ENCODE measurements at regions not wholly inside any gene's neighbourhood (a gene's known extent, or its start where the extent isn't known, plus 50 kb on each side); places are given as distances from the start of the nearest gene placed in this dataset.
A peak's percentile ranks its signal among the peaks of the same experiment; 100 is the strongest.

DNA sequence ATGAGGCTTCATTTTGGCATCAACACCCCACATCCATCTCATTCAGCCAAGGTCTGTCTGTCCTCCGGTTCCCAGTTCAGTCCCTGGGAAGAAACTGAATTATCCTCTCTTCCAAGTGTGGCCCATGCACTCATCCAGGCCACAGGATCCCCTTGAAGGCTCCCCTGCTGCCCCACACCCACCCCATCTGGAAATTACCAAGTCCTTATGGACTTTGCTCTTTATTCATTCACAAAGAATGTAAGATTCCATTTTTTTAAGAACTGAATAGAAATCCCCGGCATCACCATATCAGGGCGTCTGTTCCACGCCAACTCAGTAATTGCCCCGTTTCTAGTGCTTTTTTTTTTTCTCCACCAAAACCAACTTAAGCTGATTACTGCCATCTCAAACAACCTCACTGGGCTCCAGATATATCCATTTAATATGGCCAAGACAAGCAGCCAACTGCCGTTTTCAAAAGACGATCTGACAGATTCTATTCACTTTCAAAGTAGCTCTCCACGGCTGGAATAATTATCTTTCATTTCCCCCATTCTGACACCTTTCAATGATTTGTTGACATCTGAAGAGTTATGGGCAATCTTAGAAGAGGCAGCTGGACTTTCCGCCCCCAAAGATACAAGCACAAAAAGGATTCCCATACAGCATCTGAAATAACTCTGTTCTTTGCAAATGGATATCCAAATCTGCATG is 55.9 kb downstream of the OLIG1 start:
- Histone ChIP-seq H3K27me3 (peaks cover 0 to 5% (median 0%) of the 10 kb centered on the region in 4 donors), H3K36me3 (no peaks in the 10 kb centered on the region), H3K9me3 (no peaks in the 10 kb centered on the region), H3K4me1 (no peaks in the 10 kb centered on the region), H3K4me3 (no peak overlapping the region), H3K27ac (no peak overlapping the region)
- TF ChIP-seq, protein P1, sequence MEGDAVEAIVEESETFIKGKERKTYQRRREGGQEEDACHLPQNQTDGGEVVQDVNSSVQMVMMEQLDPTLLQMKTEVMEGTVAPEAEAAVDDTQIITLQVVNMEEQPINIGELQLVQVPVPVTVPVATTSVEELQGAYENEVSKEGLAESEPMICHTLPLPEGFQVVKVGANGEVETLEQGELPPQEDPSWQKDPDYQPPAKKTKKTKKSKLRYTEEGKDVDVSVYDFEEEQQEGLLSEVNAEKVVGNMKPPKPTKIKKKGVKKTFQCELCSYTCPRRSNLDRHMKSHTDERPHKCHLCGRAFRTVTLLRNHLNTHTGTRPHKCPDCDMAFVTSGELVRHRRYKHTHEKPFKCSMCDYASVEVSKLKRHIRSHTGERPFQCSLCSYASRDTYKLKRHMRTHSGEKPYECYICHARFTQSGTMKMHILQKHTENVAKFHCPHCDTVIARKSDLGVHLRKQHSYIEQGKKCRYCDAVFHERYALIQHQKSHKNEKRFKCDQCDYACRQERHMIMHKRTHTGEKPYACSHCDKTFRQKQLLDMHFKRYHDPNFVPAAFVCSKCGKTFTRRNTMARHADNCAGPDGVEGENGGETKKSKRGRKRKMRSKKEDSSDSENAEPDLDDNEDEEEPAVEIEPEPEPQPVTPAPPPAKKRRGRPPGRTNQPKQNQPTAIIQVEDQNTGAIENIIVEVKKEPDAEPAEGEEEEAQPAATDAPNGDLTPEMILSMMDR (IDR thresholded peaks at IDR 0.05): no peak
- intact Hi-C loops (cut with DNase I): loop anchor here in 1 of 3 donors (10.0 kb wide), 1 partner anchor 181 kb away; no protein-coding TSS in a partner anchor
- no peak for DNase-seq
- no peak for FAIRE-seq
- ATAC-seq: peak in 1 of 4 donors; percentile 32
- 62 to 63% methylated on average over 9 of the region's 9 CpGs for WGBS, 2 donors

DNA sequence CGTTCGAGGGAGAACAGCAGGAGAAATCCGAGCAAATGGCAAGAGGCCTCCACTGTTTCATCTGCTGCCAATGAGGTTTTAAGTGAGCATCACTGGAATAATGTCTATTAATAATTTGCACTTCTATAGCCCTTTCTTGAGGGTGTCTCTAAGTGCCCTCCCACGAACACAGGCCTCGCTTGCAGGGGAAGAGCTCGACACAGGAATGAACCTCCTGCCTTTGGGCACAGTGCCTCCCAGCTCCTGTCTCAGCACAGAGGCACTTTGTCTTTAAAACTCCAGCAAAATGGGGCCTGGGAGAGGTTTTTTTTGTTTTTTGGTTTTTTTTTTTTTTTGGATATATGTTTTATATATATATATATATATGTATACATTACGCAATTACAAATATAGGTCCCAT is 56.6 kb downstream of the OLIG1 start:
- Histone ChIP-seq H3K27ac (no peak overlapping the region), H3K36me3 (no peaks in the 10 kb centered on the region), H3K27me3 (peaks cover 0 to 5% (median 0%) of the 10 kb centered on the region in 4 donors), H3K4me1 (no peaks in the 10 kb centered on the region), H3K9me3 (no peaks in the 10 kb centered on the region), H3K4me3 (no peak overlapping the region)
- no peak for ATAC-seq
- 83 to 86% methylated on average over 7 of the region's 7 CpGs for WGBS, 2 donors
- intact Hi-C loops (cut with DNase I): loop anchor here in 1 of 3 donors (10.0 kb wide), 1 partner anchor 182 kb away; no protein-coding TSS in a partner anchor
- no peak for FAIRE-seq
- TF ChIP-seq, protein P1 (IDR thresholded peaks at IDR 0.05): no peak
- no peak for DNase-seq

DNA sequence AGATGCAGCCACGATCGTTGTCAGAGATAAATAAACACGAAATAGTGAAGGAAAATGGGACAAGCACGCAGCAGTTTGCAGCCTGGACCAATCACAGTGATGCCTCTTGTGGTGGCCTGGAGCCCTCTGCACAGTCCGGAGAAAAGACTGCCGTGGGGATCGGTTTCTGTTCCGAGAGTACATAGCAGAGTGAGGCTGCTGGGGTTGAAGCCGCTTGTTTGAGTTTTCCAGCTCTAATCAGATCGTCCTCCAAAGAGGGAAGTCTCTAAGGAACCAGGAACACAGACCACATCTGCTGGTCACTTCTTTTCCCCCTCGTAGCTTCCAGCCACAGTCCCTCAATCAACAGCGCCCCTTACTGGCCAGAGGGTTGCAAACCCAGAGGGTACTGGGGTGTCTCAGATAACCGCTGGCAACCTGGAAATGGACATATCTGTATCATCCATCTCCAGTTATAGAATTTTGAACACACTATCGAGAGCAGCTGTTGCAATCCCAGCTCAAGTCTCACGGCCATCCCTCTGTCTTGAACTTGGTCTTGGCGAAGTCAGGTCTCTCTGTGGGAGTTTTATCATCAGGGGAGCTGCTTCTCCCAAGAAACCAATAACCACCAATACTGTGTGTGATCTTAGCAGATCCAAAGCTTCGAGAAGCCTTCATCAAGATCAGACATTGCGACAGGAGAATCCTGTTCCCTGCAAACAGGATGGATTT is 57.4 kb downstream of the OLIG1 start:
- no peaks in the 10 kb centered on the region for H3K36me3 ChIP-seq
- peaks cover 0 to 5% (median 0%) of the 10 kb centered on the region in 4 donors for H3K27me3 ChIP-seq
- no peak for FAIRE-seq
- no peak overlapping the region for H3K27ac ChIP-seq
- intact Hi-C loops (cut with DNase I): loop anchor here in 1 of 3 donors (10.0 kb wide), 1 partner anchor 183 kb away; no protein-coding TSS in a partner anchor
- no peaks in the 10 kb centered on the region for H3K4me1 ChIP-seq
- 3 to 5% methylated on average over 18 of the region's 18 CpGs for WGBS, 2 donors
- TF ChIP-seq, protein P1 (IDR thresholded peaks at IDR 0.05): peak in 3 of 4 donors; percentile 47 to 63 (median 62)
- peak overlapping the region in 1 of 4 donors; percentile 13 for H3K4me3 ChIP-seq
- peak in 5 of 6 donors; percentile 27 to 76 (median 62) for DNase-seq
- peak; percentile 58 to 98 (median 88) for ATAC-seq
- H3K9me3 ChIP-seq: no peaks in the 10 kb centered on the region

DNA sequence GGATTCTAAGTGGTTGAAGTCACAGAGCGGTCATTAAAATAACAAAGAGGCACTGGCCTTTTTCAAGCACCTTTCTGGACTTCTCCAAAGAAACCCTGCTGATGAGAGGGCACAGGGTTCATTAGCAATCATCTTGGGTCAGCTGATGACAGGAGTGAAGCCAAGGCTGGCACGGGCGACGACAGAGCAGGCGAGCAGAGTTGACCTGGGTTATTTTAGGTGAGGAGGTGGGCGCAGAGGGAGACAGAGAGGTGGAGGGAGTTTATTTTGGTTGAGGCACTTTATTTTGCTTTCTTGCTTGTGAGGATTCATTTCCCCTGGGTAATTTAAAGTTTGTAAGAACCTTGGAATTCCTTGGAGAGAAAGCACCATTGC is 57.9 kb downstream of the OLIG1 start:
- ATAC-seq: no peak
- 28 to 32% methylated on average over 6 of the region's 6 CpGs for WGBS, 2 donors
- DNase-seq: no peak
- H3K4me1 ChIP-seq: no peaks in the 10 kb centered on the region
- H3K4me3 ChIP-seq: no peak overlapping the region
- no peak for FAIRE-seq
- intact Hi-C loops (cut with DNase I): loop anchor here in 1 of 3 donors (10.0 kb wide), 1 partner anchor 183 kb away; no protein-coding TSS in a partner anchor
- no peak overlapping the region for H3K27ac ChIP-seq
- H3K36me3 ChIP-seq: no peaks in the 10 kb centered on the region
- H3K9me3 ChIP-seq: no peaks in the 10 kb centered on the region
- TF ChIP-seq, protein P1 (IDR thresholded peaks at IDR 0.05): no peak
- H3K27me3 ChIP-seq: peaks cover 0 to 5% (median 0%) of the 10 kb centered on the region in 4 donors

Measured in pancreas (tissue), 10 donors.